ENCODE measurements at regions not wholly inside any gene's neighbourhood (a gene's known extent, or its start where the extent isn't known, plus 50 kb on each side); places are given as distances from the start of the nearest gene placed in this dataset.

DNA sequence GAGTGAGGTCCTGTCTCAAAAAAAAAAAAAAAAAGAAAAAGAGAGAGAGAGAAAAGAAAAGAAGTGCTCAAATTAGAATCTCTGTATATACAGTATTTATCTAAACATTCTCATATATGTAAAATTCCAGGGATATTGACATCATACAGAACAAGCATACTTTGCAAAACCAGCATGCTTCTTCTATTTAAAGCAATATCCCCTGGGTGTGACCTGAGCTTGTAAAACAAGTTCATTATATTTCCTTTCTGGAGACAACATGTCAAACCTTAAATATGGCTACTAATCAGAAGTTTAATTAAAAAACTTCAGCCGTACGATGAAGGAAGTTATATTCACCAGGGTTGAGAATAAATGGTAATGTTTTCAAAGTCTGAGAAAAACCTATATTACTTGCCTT, 175.8 kb upstream of the HMGA2 start:
- WGBS (ENCODE audit: insufficient coverage), result no CpG with 5 or more reads among the region's 2 CpGs
- H3K27ac ChIP-seq (ENCODE audit: insufficient read depth in 1 of 2, low read depth in 1 of 2, low read length in 2 of 2, poor library complexity in 1 of 2, severe bottlenecking in 2 of 2), result no peak overlapping the region
- no peaks in the 10 kb centered on the region for H3K4me1 ChIP-seq (ENCODE audit: control extremely low read depth in 1 of 4, control insufficient read depth in 4 of 4, insufficient read depth in 4 of 4, low read length in 3 of 4)
- no peaks in the 10 kb centered on the region for H3K9me3 ChIP-seq (ENCODE audit: control extremely low read depth in 1 of 5, control insufficient read depth in 4 of 5, insufficient read depth in 2 of 5, low read depth in 1 of 5, low read length in 4 of 5)
- ChIA-PET CTCF (interaction anchor here (0.6 kb wide), 1 partner anchor 572 kb away, joined by 4 read pairs; no protein-coding TSS in a partner anchor), POLR2A (no interaction called here)
- H3K27me3 ChIP-seq (replicated peaks in 2 of 5; ENCODE audit: control insufficient read depth in 4 of 5, insufficient read depth in 5 of 5, low read length in 4 of 5), result no peaks in the 10 kb centered on the region
- DNase-seq, result no peak
- H3K4me3 ChIP-seq (ENCODE audit: control insufficient read depth in 1 of 7, extremely low read depth in 1 of 7, insufficient read depth in 4 of 7, low read depth in 2 of 7, low read length in 6 of 7), result no peak overlapping the region
- H3K36me3 ChIP-seq (ENCODE audit: control insufficient read depth in 4 of 4, insufficient read depth in 4 of 4, low read length in 3 of 4), result no peaks in the 10 kb centered on the region

DNA sequence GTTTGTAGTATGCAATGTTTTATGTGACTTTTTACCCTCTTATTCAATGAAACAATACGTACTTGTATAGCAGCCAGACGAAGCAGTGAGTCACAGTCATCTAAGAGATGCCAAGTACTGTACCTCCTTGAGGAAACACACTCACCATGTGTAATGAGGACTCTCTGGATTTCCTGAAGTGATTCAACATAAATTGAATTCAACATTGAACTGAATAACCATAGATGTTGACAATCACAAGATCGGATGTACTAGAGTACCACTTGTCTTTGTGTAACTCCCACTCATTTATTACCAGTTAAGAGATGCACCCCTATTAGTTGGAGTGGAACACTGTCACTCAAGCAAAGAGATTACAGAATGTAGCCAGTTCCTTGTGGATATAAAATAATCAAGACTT, 175.2 kb upstream of the HMGA2 start:
- H3K27ac ChIP-seq (ENCODE audit: insufficient read depth in 1 of 2, low read depth in 1 of 2, low read length in 2 of 2, poor library complexity in 1 of 2, severe bottlenecking in 2 of 2), result no peak overlapping the region
- no peaks in the 10 kb centered on the region for H3K27me3 ChIP-seq (replicated peaks in 2 of 5; ENCODE audit: control insufficient read depth in 4 of 5, insufficient read depth in 5 of 5, low read length in 4 of 5)
- CTCF ChIA-PET, result no interaction called here

DNA sequence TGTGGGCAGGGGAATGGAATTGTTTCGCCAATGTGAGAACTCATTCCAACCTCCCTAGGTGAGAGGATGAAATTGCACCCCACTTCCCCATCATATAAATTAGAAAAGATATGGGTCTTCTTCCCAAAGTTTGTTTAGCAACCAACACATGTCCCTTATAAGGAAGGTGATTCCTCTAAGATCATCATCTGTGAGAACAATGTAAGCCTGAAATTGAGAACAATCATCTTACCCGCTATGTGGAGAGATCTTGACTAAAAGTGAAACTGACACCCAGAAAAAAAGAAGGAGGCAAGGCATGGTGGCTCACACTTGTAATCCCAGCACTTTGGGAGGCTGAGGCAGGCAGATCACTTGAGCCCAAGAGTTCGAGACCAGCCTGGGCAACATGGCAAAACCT, 173.2 kb upstream of the HMGA2 start:
- Histone ChIP-seq H3K4me3 (ENCODE audit: control insufficient read depth in 1 of 7, extremely low read depth in 1 of 7, insufficient read depth in 4 of 7, low read depth in 2 of 7, low read length in 6 of 7) (no peak overlapping the region), H3K4me1 (ENCODE audit: control extremely low read depth in 1 of 4, control insufficient read depth in 4 of 4, insufficient read depth in 4 of 4, low read length in 3 of 4) (peaks cover 0 to 6% (median 1%) of the 10 kb centered on the region in 4 experiments), H3K27me3 (replicated peaks in 2 of 5; ENCODE audit: control insufficient read depth in 4 of 5, insufficient read depth in 5 of 5, low read length in 4 of 5) (peaks cover 0 to 3% (median 0%) of the 10 kb centered on the region in 5 experiments), H3K9me3 (ENCODE audit: control extremely low read depth in 1 of 5, control insufficient read depth in 4 of 5, insufficient read depth in 2 of 5, low read depth in 1 of 5, low read length in 4 of 5) (no peaks in the 10 kb centered on the region), H3K27ac (ENCODE audit: insufficient read depth in 1 of 2, low read depth in 1 of 2, low read length in 2 of 2, poor library complexity in 1 of 2, severe bottlenecking in 2 of 2) (no peak overlapping the region), H3K36me3 (ENCODE audit: control insufficient read depth in 4 of 4, insufficient read depth in 4 of 4, low read length in 3 of 4) (no peaks in the 10 kb centered on the region)
- ChIA-PET POLR2A (no interaction called here), CTCF (interaction anchor here (0.6 kb wide), 1 partner anchor 175 kb away, joined by 3 read pairs; no protein-coding TSS in a partner anchor)
- DNase-seq, result no peak
- 100% methylated on average over 2 of the region's 3 CpGs for WGBS (ENCODE audit: insufficient coverage)

More for the DNA sequence above, 175.2 kb upstream of the HMGA2 start:
- POLR2A ChIA-PET, result no interaction called here
- Histone ChIP-seq H3K4me1 (ENCODE audit: control extremely low read depth in 1 of 4, control insufficient read depth in 4 of 4, insufficient read depth in 4 of 4, low read length in 3 of 4) (peaks cover 0 to 3% (median 1%) of the 10 kb centered on the region in 4 experiments), H3K9me3 (ENCODE audit: control extremely low read depth in 1 of 5, control insufficient read depth in 4 of 5, insufficient read depth in 2 of 5, low read depth in 1 of 5, low read length in 4 of 5) (no peaks in the 10 kb centered on the region), H3K36me3 (ENCODE audit: control insufficient read depth in 4 of 4, insufficient read depth in 4 of 4, low read length in 3 of 4) (no peaks in the 10 kb centered on the region), H3K4me3 (ENCODE audit: control insufficient read depth in 1 of 7, extremely low read depth in 1 of 7, insufficient read depth in 4 of 7, low read depth in 2 of 7, low read length in 6 of 7) (no peak overlapping the region)
- peak in 2 of 3 donors; percentile 15 to 48 for DNase-seq
- 83% methylated on average over 2 of the region's 3 CpGs for WGBS (ENCODE audit: insufficient coverage)

DNA sequence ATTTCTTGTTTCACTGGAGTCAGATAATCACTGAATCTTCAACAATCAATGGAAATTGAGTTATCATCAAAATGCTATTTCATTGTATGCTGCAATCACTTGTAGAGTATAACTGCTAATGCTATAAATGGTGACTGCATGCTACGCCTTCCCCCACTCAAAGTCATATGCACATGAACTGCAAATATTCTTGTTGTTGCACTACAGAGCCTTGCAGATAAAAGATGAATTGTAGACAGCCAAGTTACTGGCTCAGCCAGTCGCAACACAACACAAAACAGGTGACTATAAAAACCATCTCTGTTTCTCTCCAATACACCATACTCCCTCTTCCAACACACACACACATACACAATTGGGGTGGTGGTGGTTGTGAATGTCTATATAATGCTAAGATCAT, 171.0 kb upstream of the HMGA2 start:
- POLR2A ChIA-PET, result no interaction called here
- WGBS (ENCODE audit: insufficient coverage), result 100% methylated on average over 1 of the region's 2 CpGs

DNA sequence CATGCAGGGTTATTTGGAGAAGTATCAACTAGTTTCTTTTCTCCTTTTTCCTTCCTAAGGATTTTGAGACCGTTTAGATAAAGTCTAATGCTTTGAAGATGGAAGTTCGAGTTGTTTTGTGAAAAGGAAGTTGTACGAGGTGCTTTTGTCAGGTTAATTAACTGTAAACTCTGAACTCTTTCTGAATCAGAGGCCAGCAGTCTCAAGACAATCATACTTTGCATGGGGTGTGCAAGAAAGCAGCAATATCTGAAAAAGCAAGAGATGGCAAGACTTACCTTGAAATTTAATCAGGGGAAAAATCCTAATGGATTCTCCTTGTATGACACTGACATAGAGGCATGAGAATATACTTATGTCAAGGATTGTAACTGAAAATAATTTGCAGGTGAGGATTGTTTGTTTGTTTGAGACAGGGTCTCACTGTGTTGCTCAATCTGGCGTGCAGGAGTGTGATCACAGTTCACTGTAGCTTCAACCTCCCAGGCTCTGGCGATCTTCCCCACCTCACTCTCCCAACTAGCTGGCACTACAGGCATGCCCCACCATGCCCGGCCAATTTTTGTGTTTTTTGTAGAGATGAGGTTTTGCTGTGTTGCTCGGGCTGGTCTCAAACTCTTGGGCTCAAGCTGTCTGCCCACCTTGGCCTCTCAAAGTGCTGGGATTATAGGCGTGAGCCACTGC, 170.2 kb upstream of the HMGA2 start:
- peaks cover 0 to 3% (median 2%) of the 10 kb centered on the region in 5 experiments for H3K27me3 ChIP-seq (replicated peaks in 2 of 5; ENCODE audit: control insufficient read depth in 4 of 5, insufficient read depth in 5 of 5, low read length in 4 of 5)
- H3K27ac ChIP-seq (ENCODE audit: insufficient read depth in 1 of 2, low read depth in 1 of 2, low read length in 2 of 2, poor library complexity in 1 of 2, severe bottlenecking in 2 of 2), result no peak overlapping the region
- no peaks in the 10 kb centered on the region for H3K36me3 ChIP-seq (ENCODE audit: control insufficient read depth in 4 of 4, insufficient read depth in 4 of 4, low read length in 3 of 4)
- H3K9me3 ChIP-seq (ENCODE audit: control extremely low read depth in 1 of 5, control insufficient read depth in 4 of 5, insufficient read depth in 2 of 5, low read depth in 1 of 5, low read length in 4 of 5), result no peaks in the 10 kb centered on the region
- no peak for DNase-seq
- ChIA-PET CTCF (no interaction called here), POLR2A (no interaction called here)
- peaks cover 0 to 22% (median 11%) of the 10 kb centered on the region in 4 experiments for H3K4me1 ChIP-seq (ENCODE audit: control extremely low read depth in 1 of 4, control insufficient read depth in 4 of 4, insufficient read depth in 4 of 4, low read length in 3 of 4)
- 50% methylated on average over 4 of the region's 8 CpGs for WGBS (ENCODE audit: insufficient coverage)
- no peak overlapping the region for H3K4me3 ChIP-seq (ENCODE audit: control insufficient read depth in 1 of 7, extremely low read depth in 1 of 7, insufficient read depth in 4 of 7, low read depth in 2 of 7, low read length in 6 of 7)

More for the DNA sequence above, 171.0 kb upstream of the HMGA2 start:
- no peak for DNase-seq
- Histone ChIP-seq H3K27me3 (replicated peaks in 2 of 5; ENCODE audit: control insufficient read depth in 4 of 5, insufficient read depth in 5 of 5, low read length in 4 of 5) (peaks cover 0 to 3% (median 2%) of the 10 kb centered on the region in 5 experiments), H3K36me3 (ENCODE audit: control insufficient read depth in 4 of 4, insufficient read depth in 4 of 4, low read length in 3 of 4) (no peaks in the 10 kb centered on the region), H3K9me3 (ENCODE audit: control extremely low read depth in 1 of 5, control insufficient read depth in 4 of 5, insufficient read depth in 2 of 5, low read depth in 1 of 5, low read length in 4 of 5) (no peaks in the 10 kb centered on the region), H3K27ac (ENCODE audit: insufficient read depth in 1 of 2, low read depth in 1 of 2, low read length in 2 of 2, poor library complexity in 1 of 2, severe bottlenecking in 2 of 2) (no peak overlapping the region), H3K4me3 (ENCODE audit: control insufficient read depth in 1 of 7, extremely low read depth in 1 of 7, insufficient read depth in 4 of 7, low read depth in 2 of 7, low read length in 6 of 7) (no peak overlapping the region), H3K4me1 (ENCODE audit: control extremely low read depth in 1 of 4, control insufficient read depth in 4 of 4, insufficient read depth in 4 of 4, low read length in 3 of 4) (peaks cover 0 to 22% (median 11%) of the 10 kb centered on the region in 4 experiments)
- CTCF ChIA-PET, result no interaction called here

DNA sequence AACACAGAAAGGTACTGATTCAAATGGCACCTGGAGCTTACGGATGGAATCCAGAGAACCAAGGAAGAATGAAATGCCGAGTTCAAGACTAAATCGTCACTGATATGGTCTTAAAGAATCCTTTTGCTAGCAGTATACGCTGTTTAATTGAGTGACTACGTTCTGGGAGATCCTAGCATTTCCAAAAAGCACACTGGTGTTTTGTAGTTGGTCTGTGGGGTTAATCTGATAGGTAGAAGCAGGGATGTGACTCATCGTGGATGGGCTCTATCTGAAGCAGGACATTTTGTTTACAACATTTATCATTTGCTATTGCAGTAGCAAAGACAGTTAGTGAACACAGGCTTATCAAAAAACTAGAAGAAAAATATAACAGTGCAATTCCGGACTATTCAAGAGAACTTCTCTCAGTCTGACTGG, 169.2 kb upstream of the HMGA2 start:
- Histone ChIP-seq H3K27ac (ENCODE audit: insufficient read depth in 1 of 2, low read depth in 1 of 2, low read length in 2 of 2, poor library complexity in 1 of 2, severe bottlenecking in 2 of 2) (no peak overlapping the region), H3K4me3 (ENCODE audit: control insufficient read depth in 1 of 7, extremely low read depth in 1 of 7, insufficient read depth in 4 of 7, low read depth in 2 of 7, low read length in 6 of 7) (no peak overlapping the region), H3K27me3 (replicated peaks in 2 of 5; ENCODE audit: control insufficient read depth in 4 of 5, insufficient read depth in 5 of 5, low read length in 4 of 5) (peaks cover 0 to 9% (median 6%) of the 10 kb centered on the region in 5 experiments), H3K36me3 (ENCODE audit: control insufficient read depth in 4 of 4, insufficient read depth in 4 of 4, low read length in 3 of 4) (no peaks in the 10 kb centered on the region), H3K4me1 (ENCODE audit: control extremely low read depth in 1 of 4, control insufficient read depth in 4 of 4, insufficient read depth in 4 of 4, low read length in 3 of 4) (peaks cover 0 to 22% (median 11%) of the 10 kb centered on the region in 4 experiments), H3K9me3 (ENCODE audit: control extremely low read depth in 1 of 5, control insufficient read depth in 4 of 5, insufficient read depth in 2 of 5, low read depth in 1 of 5, low read length in 4 of 5) (no peaks in the 10 kb centered on the region)
- 96% methylated on average over 5 of the region's 7 CpGs for WGBS (ENCODE audit: insufficient coverage)
- ChIA-PET CTCF (interaction anchor here (0.6 kb wide), 1 partner anchor 151 kb away, joined by 3 read pairs; no protein-coding TSS in a partner anchor), POLR2A (no interaction called here)
- peak in 1 of 3 donors; percentile 16 for DNase-seq

DNA sequence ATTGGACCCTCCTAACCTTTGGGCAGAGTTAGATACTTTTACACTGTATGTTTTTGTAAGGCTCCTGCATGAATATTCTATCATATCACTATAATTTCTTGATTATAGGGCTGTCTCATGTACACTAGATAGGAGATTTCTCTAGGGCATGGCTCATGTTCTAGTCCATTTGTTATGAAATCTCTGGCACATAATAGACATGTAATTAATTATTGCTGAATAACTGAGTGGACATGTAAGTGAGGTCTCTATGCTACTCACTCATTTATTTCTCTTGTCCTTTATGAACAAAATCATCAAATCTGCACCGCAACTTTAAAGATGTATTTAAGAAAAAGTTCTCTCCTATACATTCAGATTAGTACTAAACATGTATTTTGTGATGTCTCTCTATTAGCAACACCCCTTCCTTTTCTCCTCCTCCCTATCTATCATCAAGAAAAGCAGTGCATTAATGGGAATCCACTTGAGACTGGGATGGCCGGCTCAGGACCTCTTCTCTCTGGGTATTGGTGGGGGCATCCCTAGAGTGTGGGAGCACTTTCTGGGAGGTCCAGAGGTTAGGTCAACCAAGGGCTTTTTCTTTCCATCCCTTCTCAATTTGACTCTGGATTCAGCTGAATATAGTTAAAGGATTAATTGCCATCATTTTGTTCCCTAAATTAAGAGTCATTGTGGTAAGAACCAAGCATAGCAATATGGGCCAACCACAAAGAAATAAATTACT, 168.0 kb upstream of the HMGA2 start:
- no CpG with 5 or more reads among the region's 2 CpGs for WGBS (ENCODE audit: insufficient coverage)
- no peak for DNase-seq
- peaks cover 0 to 9% (median 8%) of the 10 kb centered on the region in 5 experiments for H3K27me3 ChIP-seq (replicated peaks in 2 of 5; ENCODE audit: control insufficient read depth in 4 of 5, insufficient read depth in 5 of 5, low read length in 4 of 5)
- H3K4me3 ChIP-seq (ENCODE audit: control insufficient read depth in 1 of 7, extremely low read depth in 1 of 7, insufficient read depth in 4 of 7, low read depth in 2 of 7, low read length in 6 of 7), result peak overlapping the region in 1 of 7 experiments; percentile 6
- CTCF ChIA-PET, result no interaction called here
- no peaks in the 10 kb centered on the region for H3K36me3 ChIP-seq (ENCODE audit: control insufficient read depth in 4 of 4, insufficient read depth in 4 of 4, low read length in 3 of 4)
- POLR2A ChIA-PET, result no interaction called here
- peaks cover 0 to 22% (median 11%) of the 10 kb centered on the region in 4 experiments for H3K4me1 ChIP-seq (ENCODE audit: control extremely low read depth in 1 of 4, control insufficient read depth in 4 of 4, insufficient read depth in 4 of 4, low read length in 3 of 4)
- no peaks in the 10 kb centered on the region for H3K9me3 ChIP-seq (ENCODE audit: control extremely low read depth in 1 of 5, control insufficient read depth in 4 of 5, insufficient read depth in 2 of 5, low read depth in 1 of 5, low read length in 4 of 5)
- no peak overlapping the region for H3K27ac ChIP-seq (ENCODE audit: insufficient read depth in 1 of 2, low read depth in 1 of 2, low read length in 2 of 2, poor library complexity in 1 of 2, severe bottlenecking in 2 of 2)
